CD8-positive, alpha-beta memory T cell (primary cell): ENCODE measurements at regions not wholly inside any gene's neighbourhood (a gene's known extent, or its start where the extent isn't known, plus 50 kb on each side); places are given as distances from the start of the nearest gene placed in this dataset.

Source experiments
- CTCF ChIA-PET: fragments of 350-600 bp; sonication (Branson Sonifier 250); formaldehyde crosslinking; loops from one replicate; lab custom pipeline; 2021; ENCODE audit warnings: antibody characterized with exemption; lab: Charles Lee
- POLR2A ChIA-PET: fragments of 350-600 bp; sonication (Branson Sonifier 250); formaldehyde crosslinking; loops from one replicate; lab custom pipeline; 2021; ENCODE audit warnings: antibody characterized with exemption; lab: Charles Lee
- DNase-seq, 5 donors: peaks; one replicate each; pipeline versions ENCODE4 v3.0.0 to v3.0.0-alpha.2; 2020 to 2022; ENCODE audit warnings: mixed read lengths in 1 of 5
- H3K27ac ChIP-seq: one replicate; pipeline ENCODE4 v1.7.0; 2013; ENCODE audit warnings: low read depth, mild to moderate bottlenecking, low read length, moderate library complexity
- H3K27me3 ChIP-seq: 2 replicates; pipeline ENCODE4 v1.7.0; 2013; ENCODE audit warnings: low read length, mild to moderate bottlenecking; ENCODE audit not compliant: insufficient read depth, poor library complexity, severe bottlenecking
- H3K36me3 ChIP-seq: 2 replicates; pipeline ENCODE4 v1.7.0; 2013; ENCODE audit warnings: mild to moderate bottlenecking, low read length, moderate library complexity; ENCODE audit not compliant: insufficient read depth
- H3K4me1 ChIP-seq: 2 replicates; pipeline ENCODE4 v1.7.0; 2013; ENCODE audit warnings: mild to moderate bottlenecking, low read length, moderate library complexity; ENCODE audit not compliant: insufficient read depth
- H3K4me3 ChIP-seq: 2 replicates; pipeline ENCODE4 v1.7.0; 2013; ENCODE audit warnings: mild to moderate bottlenecking, low read length
- H3K9me3 ChIP-seq: 2 replicates; pipeline ENCODE4 v1.7.0; 2013; ENCODE audit warnings: mild to moderate bottlenecking, low read length
- H3K27ac Mint-ChIP-seq, 8 donors: one replicate each; pipeline ENCODE4 v1.8.0; 2020 to 2021; ENCODE audit warnings: mixed read lengths in 8 of 8, mild to moderate bottlenecking in 6 of 8, inconsistent platforms in 3 of 8, moderate library complexity in 3 of 8
- H3K27me3 Mint-ChIP-seq, 2 donors: one replicate each; pipeline ENCODE4 v1.8.0; 2020 to 2021; ENCODE audit warnings: mixed read lengths in 2 of 2, mild to moderate bottlenecking in 1 of 2, moderate library complexity in 1 of 2
- H3K36me3 Mint-ChIP-seq, 3 donors: one replicate each; pipeline ENCODE4 v1.8.0; 2020 to 2021; ENCODE audit warnings: mixed read lengths in 3 of 3, inconsistent platforms in 1 of 3, mild to moderate bottlenecking in 1 of 3
- H3K4me1 Mint-ChIP-seq, 3 donors: one replicate each; pipeline ENCODE4 v1.8.0; 2020 to 2021; ENCODE audit warnings: mixed read lengths in 3 of 3, inconsistent platforms in 1 of 3, mild to moderate bottlenecking in 1 of 3
- H3K4me3 Mint-ChIP-seq, 7 donors: one replicate each; pipeline ENCODE4 v1.8.0; 2020 to 2021; ENCODE audit warnings: mixed read lengths in 7 of 7, mild to moderate bottlenecking in 6 of 7, moderate library complexity in 4 of 7, inconsistent platforms in 2 of 7
- H3K9me3 Mint-ChIP-seq, 5 donors: one replicate each; pipeline ENCODE4 v1.8.0; 2020 to 2022; ENCODE audit warnings: mixed read lengths in 5 of 5, mild to moderate bottlenecking in 3 of 5, moderate library complexity in 2 of 5, inconsistent platforms in 1 of 5

DNA sequence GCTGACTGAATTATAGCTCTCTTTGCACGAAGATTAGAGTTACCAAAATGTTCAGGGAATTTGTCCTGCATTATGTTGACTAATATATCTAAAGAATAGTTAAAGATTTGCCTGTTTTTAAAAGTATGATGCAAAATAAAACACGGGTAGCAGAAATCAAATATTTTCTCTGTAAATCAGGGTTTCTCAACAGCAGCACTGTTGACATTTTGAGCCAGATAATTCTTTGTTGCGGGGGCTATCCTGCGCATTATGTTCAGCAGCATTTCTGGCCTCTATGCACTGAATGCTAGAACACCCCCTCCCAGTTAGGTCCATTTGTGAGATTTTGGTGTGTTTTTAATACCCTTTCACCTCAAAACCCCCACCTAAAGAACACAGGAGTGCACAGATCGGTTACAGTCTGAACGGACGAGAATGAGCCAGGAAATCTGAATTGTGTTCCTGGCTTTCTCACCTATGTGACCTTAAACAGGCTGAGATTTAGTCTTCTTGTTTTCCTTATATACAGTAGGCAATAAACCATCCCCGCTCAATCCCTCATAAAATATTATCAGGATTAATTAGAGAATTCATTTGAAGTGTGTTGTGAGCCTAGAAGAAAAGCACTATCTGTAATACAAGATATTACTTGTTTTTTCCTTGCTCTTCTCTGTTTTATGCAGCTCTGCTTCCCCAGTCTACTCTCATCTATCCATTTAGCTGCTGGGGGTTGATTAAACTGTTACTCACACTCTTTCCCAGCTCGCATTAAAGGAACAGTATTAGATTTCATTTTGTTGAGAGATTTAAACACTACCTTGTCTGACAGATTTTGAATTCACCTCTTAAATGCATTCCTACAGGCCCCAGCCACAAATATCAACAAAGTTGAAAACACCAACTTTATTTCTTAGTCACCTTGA, 247.5 kb upstream of the GOLIM4 start:
- Mint-ChIP-seq H3K27me3 (peaks cover 0 to under 1% of the 10 kb centered on the region in 2 donors), H3K4me3 (no peak overlapping the region), H3K9me3 (peaks cover 0 to 6% (median 2%) of the 10 kb centered on the region in 5 donors), H3K4me1 (no peaks in the 10 kb centered on the region), H3K36me3 (no peaks in the 10 kb centered on the region), H3K27ac (no peak overlapping the region)
- H3K36me3 ChIP-seq, result no peaks in the 10 kb centered on the region
- no peaks in the 10 kb centered on the region for H3K4me1 ChIP-seq
- DNase-seq, result no peak
- no peaks in the 10 kb centered on the region for H3K27me3 ChIP-seq
- no peak overlapping the region for H3K27ac ChIP-seq
- no peak overlapping the region for H3K4me3 ChIP-seq
- POLR2A ChIA-PET, result no interaction called here
- CTCF ChIA-PET, result no interaction called here
- no peaks in the 10 kb centered on the region for H3K9me3 ChIP-seq

DNA sequence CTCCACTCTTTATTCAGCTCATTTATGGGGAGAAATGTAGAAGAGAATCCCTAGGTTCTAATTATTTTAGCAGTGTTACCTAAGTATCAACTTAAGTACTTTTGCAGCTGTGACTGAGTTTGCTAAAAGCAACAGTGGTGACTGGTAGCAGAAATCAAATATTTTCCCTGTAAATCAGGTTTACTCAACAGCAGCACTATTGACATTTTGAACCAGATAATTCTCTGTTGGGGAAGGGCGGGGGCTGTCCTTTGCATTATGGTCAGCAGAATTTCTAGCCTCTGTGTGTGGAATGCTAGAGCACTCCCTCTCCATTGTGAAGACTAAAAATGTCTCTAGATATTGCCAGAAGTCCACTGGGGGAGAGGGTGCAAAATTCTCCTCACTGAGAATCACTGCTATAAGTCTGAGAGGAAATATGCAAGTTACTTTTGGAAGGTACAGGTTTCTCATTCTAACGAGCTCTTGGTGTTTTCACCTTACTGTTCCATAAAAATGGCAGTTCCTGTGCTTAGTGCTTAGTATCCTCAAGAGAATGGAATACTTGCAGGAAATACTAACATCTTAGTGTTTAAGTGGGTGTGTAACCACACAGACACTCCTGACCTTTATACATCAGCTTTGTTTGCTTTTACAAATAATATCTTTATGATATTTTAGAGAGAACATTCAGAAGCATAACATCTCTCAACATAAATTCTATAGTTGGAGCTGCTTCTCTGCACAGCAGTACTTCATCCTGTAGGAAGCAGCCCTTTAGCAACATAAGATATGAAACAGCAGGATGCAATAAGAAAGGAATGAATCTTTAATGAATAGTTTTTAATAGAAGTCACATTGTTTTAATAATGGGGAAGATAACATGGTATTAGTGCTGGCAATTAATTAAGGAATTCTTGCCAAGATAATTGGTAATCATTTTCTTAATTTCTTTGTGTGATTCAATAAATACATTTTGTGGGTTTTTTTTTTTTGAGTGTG, 246.5 kb upstream of the GOLIM4 start:
- POLR2A ChIA-PET, result no interaction called here

GRCh38 chr3:168341192-168341815, 245.6 kb upstream of the GOLIM4 start:
- no peaks in the 10 kb centered on the region for H3K27me3 Mint-ChIP-seq
- no peaks in the 10 kb centered on the region for H3K9me3 ChIP-seq
- no peak overlapping the region for H3K4me3 Mint-ChIP-seq
- no peaks in the 10 kb centered on the region for H3K36me3 ChIP-seq
- H3K27ac Mint-ChIP-seq, result no peak overlapping the region
- DNase-seq, result no peak
- no peaks in the 10 kb centered on the region for H3K36me3 Mint-ChIP-seq
- H3K4me1 Mint-ChIP-seq, result no peaks in the 10 kb centered on the region
- ChIA-PET POLR2A (no interaction called here), CTCF (no interaction called here)
- H3K4me1 ChIP-seq, result no peaks in the 10 kb centered on the region
- no peaks in the 10 kb centered on the region for H3K27me3 ChIP-seq
- peaks cover 0 to 10% (median 1%) of the 10 kb centered on the region in 5 donors for H3K9me3 Mint-ChIP-seq
- no peak overlapping the region for H3K27ac ChIP-seq
- H3K4me3 ChIP-seq, result no peak overlapping the region

More for the DNA sequence above, 246.5 kb upstream of the GOLIM4 start:
- H3K9me3 Mint-ChIP-seq, result peaks cover 0 to 10% (median 2%) of the 10 kb centered on the region in 5 donors
- Histone ChIP-seq H3K4me3 (no peak overlapping the region), H3K36me3 (no peaks in the 10 kb centered on the region), H3K27ac (no peak overlapping the region), H3K4me1 (no peaks in the 10 kb centered on the region), H3K9me3 (no peaks in the 10 kb centered on the region), H3K27me3 (no peaks in the 10 kb centered on the region)
- DNase-seq, result no peak
- H3K27me3 Mint-ChIP-seq, result no peaks in the 10 kb centered on the region
- no peak overlapping the region for H3K4me3 Mint-ChIP-seq
- CTCF ChIA-PET, result interaction anchor here (0.6 kb wide), 1 partner anchor 72 kb away, joined by 3 read pairs; no protein-coding TSS in a partner anchor
- no peak overlapping the region for H3K27ac Mint-ChIP-seq
- H3K36me3 Mint-ChIP-seq, result no peaks in the 10 kb centered on the region
- H3K4me1 Mint-ChIP-seq, result no peaks in the 10 kb centered on the region

DNA sequence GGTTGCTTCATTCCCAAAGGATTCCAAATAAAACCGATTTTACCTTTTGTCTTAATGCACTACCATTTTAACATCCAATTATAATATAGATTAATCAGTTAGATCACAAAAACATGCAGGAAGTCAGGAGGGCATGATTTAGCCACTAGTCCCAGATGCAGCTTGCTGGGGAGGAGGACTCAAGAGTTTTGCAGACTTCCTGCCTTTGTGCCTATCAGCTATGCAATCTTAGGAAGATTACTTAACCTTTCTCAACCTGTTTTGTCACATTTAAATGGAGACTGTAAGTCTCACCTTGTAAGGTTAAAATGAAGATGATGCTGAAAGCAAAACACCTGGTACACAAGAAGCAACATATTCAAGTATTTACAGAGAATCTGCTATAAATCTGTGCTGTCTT, 242.4 kb upstream of the GOLIM4 start:
- Histone ChIP-seq H3K27ac (no peak overlapping the region), H3K36me3 (no peaks in the 10 kb centered on the region), H3K27me3 (no peaks in the 10 kb centered on the region), H3K4me1 (no peaks in the 10 kb centered on the region), H3K4me3 (no peak overlapping the region), H3K9me3 (no peaks in the 10 kb centered on the region)
- no peak overlapping the region for H3K27ac Mint-ChIP-seq
- ChIA-PET POLR2A (no interaction called here), CTCF (no interaction called here)
- H3K36me3 Mint-ChIP-seq, result no peaks in the 10 kb centered on the region
- no peak for DNase-seq
- H3K9me3 Mint-ChIP-seq, result peaks cover 0 to 7% (median 0%) of the 10 kb centered on the region in 5 donors
- peaks cover 0 to 1% of the 10 kb centered on the region in 2 donors for H3K27me3 Mint-ChIP-seq
- no peak overlapping the region for H3K4me3 Mint-ChIP-seq
- no peaks in the 10 kb centered on the region for H3K4me1 Mint-ChIP-seq

DNA sequence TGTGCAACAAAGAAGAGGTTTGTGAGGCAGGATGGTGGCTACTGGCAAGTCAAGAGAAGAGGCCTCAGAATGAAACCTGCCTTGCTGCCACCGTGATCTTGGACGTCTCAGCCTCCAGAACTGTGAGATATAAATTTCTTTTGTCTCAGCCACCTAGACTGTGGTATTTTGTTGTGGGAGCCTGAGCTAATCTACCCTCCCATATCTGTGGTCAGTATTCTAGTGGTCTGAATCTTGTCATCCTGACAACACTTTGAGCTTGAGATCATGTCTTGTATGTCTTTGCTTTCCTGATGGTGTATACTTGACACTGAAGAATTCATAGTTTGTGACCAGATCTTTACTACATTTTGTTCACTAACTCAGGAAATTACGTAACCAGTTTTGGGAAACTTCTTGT, 240.6 kb upstream of the GOLIM4 start:
- POLR2A ChIA-PET, result no interaction called here
- Mint-ChIP-seq H3K4me1 (no peaks in the 10 kb centered on the region), H3K27me3 (peaks cover 0 to 1% of the 10 kb centered on the region in 2 donors), H3K9me3 (peaks cover 0 to 18% (median 1%) of the 10 kb centered on the region in 5 donors), H3K36me3 (no peaks in the 10 kb centered on the region), H3K4me3 (no peak overlapping the region), H3K27ac (no peak overlapping the region)
- H3K27me3 ChIP-seq, result no peaks in the 10 kb centered on the region
- H3K4me1 ChIP-seq, result no peaks in the 10 kb centered on the region
- H3K4me3 ChIP-seq, result no peak overlapping the region
- DNase-seq, result no peak
- H3K36me3 ChIP-seq, result no peaks in the 10 kb centered on the region
- CTCF ChIA-PET, result no interaction called here
- H3K27ac ChIP-seq, result no peak overlapping the region
- no peaks in the 10 kb centered on the region for H3K9me3 ChIP-seq

DNA sequence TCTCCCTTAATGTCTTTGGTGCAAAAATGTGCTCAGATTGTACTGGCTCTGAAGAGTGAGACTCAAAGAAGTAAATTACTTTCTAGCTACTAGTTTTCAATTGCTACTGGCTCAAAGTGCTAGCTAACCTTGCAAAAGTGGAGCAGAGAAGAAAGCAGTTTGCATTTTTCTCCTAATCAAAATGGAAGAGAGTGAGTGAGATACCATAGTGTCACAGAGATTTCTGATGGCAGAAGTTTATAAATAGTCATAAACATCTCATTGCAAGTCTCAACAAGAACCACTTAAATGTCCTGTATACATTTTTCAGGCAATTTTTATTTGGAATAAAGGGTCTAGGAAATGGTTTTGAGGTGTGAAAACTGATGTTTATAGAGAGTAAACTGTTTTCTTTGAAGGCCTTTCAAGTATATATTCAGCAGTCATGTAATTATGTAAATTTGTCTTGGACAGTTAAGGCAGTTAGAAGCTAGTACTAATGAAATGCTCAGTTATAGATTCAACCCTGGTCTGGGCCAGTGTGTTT, 237.7 kb upstream of the GOLIM4 start:
- ChIA-PET CTCF (no interaction called here), POLR2A (no interaction called here)
- no peaks in the 10 kb centered on the region for H3K36me3 ChIP-seq
- H3K27ac Mint-ChIP-seq, result no peak overlapping the region
- no peaks in the 10 kb centered on the region for H3K4me1 ChIP-seq
- no peaks in the 10 kb centered on the region for H3K9me3 ChIP-seq
- no peaks in the 10 kb centered on the region for H3K36me3 Mint-ChIP-seq
- no peaks in the 10 kb centered on the region for H3K4me1 Mint-ChIP-seq
- H3K27ac ChIP-seq, result no peak overlapping the region
- DNase-seq, result no peak
- no peak overlapping the region for H3K4me3 Mint-ChIP-seq
- peaks cover 0 to 1% of the 10 kb centered on the region in 2 donors for H3K27me3 Mint-ChIP-seq
- peaks cover 0 to 22% (median 2%) of the 10 kb centered on the region in 5 donors for H3K9me3 Mint-ChIP-seq
- no peak overlapping the region for H3K4me3 ChIP-seq
- no peaks in the 10 kb centered on the region for H3K27me3 ChIP-seq

GRCh38 chr3:168331756-168332155, 236.0 kb upstream of the GOLIM4 start:
- DNase-seq, result no peak
- ChIA-PET POLR2A (no interaction called here), CTCF (no interaction called here)
- peaks cover 0 to 1% of the 10 kb centered on the region in 2 donors for H3K27me3 Mint-ChIP-seq
- Histone ChIP-seq H3K4me1 (no peaks in the 10 kb centered on the region), H3K36me3 (no peaks in the 10 kb centered on the region), H3K27ac (no peak overlapping the region), H3K4me3 (no peak overlapping the region), H3K27me3 (no peaks in the 10 kb centered on the region), H3K9me3 (no peaks in the 10 kb centered on the region)
- H3K4me1 Mint-ChIP-seq, result no peaks in the 10 kb centered on the region
- no peak overlapping the region for H3K4me3 Mint-ChIP-seq
- peaks cover 0 to 22% (median 2%) of the 10 kb centered on the region in 5 donors for H3K9me3 Mint-ChIP-seq
- no peaks in the 10 kb centered on the region for H3K36me3 Mint-ChIP-seq
- no peak overlapping the region for H3K27ac Mint-ChIP-seq
